ENCODE measurements at regions not wholly inside any gene's neighbourhood (a gene's known extent, or its start where the extent isn't known, plus 50 kb on each side); places are given as distances from the start of the nearest gene placed in this dataset.

DNA sequence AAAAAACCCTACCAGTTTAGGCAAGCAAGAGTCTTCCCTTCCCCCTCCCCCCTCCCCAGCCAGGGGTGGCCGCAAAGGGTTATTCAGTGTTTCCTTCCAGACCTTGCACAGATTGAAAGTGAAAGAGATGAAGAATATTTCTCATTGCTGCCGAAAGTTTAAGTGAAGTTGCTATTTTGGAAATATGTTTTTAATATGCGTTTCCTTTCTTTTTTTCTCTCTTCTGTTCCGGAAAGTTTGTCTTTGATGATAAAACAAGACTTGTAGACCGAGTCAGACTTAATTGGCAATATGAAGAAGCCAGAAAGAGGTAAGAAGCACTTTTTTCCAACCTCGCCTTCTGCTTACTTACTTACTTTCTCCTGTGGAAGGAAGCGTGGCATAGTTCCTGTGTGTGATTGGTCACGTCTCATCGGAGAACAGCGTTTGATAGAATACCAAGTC lies 58.5 kb upstream of the CLCN4 start:
- no peak overlapping the region for H3K4me3 ChIP-seq (ENCODE audit: low read depth, poor library complexity, severe bottlenecking)
- no peak for DNase-seq (ENCODE audit: low spot score in 2 of 2)
- intact Hi-C loops (cut with DNase I; ENCODE audit: low total_unique reads): no loop called here
- no peak for TF ChIP-seq POLR2A (IDR thresholded peaks at IDR 0.05)
- TF ChIP-seq, protein P1, sequence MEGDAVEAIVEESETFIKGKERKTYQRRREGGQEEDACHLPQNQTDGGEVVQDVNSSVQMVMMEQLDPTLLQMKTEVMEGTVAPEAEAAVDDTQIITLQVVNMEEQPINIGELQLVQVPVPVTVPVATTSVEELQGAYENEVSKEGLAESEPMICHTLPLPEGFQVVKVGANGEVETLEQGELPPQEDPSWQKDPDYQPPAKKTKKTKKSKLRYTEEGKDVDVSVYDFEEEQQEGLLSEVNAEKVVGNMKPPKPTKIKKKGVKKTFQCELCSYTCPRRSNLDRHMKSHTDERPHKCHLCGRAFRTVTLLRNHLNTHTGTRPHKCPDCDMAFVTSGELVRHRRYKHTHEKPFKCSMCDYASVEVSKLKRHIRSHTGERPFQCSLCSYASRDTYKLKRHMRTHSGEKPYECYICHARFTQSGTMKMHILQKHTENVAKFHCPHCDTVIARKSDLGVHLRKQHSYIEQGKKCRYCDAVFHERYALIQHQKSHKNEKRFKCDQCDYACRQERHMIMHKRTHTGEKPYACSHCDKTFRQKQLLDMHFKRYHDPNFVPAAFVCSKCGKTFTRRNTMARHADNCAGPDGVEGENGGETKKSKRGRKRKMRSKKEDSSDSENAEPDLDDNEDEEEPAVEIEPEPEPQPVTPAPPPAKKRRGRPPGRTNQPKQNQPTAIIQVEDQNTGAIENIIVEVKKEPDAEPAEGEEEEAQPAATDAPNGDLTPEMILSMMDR (IDR thresholded peaks at IDR 0.05): no peak
- 51 to 60% methylated on average over 10 of the region's 10 CpGs for WGBS, 2 donors

DNA sequence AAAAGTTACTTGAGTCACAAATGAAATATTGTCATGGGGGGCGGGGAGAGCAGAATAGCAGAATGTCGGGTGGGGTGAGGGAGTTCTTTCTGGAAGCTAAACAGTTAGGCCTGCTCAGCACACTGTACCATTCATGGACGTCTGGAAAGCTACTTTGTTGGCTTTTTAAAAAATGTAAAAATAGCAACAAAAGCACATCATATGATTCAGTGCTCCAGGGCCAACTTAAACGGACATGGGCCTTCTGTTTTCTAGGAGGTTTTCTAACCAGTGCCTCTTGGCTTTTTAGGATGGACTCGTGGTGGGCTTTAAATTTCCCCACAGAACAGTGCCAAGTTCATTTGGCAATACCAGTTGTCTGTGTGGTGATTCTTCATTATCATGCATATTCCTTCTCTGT lies 57.4 kb upstream of the CLCN4 start:
- intact Hi-C loops (cut with DNase I; ENCODE audit: low total_unique reads): no loop called here
- TF ChIP-seq, protein P1 (IDR thresholded peaks at IDR 0.05): no peak
- TF ChIP-seq POLR2A (IDR thresholded peaks at IDR 0.05): no peak
- 39 to 41% methylated on average over 5 of the region's 5 CpGs for WGBS, 2 donors
- H3K4me3 ChIP-seq (ENCODE audit: low read depth, poor library complexity, severe bottlenecking): no peak overlapping the region
- no peak for DNase-seq (ENCODE audit: low spot score in 2 of 2)

DNA sequence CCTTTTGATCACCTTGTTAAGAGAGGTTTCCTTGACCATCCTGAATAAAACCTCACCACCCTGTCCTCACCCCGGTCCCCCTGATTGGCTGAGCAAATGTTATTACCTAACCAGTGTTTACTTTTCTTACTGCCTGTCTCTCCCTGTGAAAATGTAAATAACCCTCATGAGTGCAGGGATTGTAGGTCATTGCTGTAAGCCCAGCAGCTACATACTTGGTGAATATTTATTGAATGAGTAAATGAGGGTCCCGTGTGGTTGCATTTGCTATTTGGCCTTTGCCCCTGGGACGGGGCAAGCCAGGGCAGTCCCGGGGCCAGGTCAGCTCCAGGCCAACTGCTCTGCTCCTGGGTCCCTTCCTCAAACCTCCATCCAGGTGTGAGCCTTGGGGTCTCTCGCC lies 55.5 kb upstream of the CLCN4 start:
- DNase-seq (ENCODE audit: low spot score in 2 of 2): no peak

DNA sequence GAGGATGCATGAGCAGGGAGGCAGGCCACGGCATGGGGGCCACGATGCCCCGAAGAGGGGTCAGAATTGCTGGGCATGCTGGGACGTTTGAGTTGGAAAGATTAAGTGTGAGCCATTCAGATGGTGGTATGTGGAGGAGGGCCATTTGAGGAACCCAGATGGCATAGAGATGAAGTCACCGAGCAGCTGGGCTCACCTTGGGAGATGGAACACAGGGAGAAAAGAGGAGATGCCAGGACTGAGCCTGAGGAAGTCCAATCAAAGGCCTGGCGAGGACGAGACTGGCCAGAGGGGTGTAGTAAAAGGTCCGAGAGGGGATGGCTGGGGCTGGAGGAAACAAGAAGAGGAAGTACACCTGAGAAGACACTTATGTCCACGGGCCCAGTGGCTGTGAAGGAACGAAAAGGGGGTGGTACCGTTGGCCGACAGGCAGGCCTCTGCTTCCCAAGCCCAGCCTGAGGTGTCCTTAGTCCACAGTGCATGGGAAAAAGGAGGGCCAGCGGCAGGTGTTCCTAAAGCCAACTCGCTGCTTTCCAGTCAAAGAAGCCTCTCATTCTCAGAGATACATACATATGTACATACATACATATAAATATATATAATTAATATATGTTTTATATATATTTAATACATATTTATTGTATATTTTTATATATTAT lies 54.6 kb upstream of the CLCN4 start:
- intact Hi-C loops (cut with DNase I; ENCODE audit: low total_unique reads): no loop called here
- TF ChIP-seq, protein P1 (IDR thresholded peaks at IDR 0.05): no peak
- TF ChIP-seq POLR2A (IDR thresholded peaks at IDR 0.05): no peak
- no peak for DNase-seq (ENCODE audit: low spot score in 2 of 2)
- WGBS, 2 donors: 86 to 94% methylated on average over 14 of the region's 14 CpGs
- H3K4me3 ChIP-seq (ENCODE audit: low read depth, poor library complexity, severe bottlenecking): no peak overlapping the region

More for the DNA sequence above, 55.5 kb upstream of the CLCN4 start:
- intact Hi-C loops (cut with DNase I; ENCODE audit: low total_unique reads): no loop called here
- 92 to 94% methylated on average over 5 of the region's 5 CpGs for WGBS, 2 donors
- H3K4me3 ChIP-seq (ENCODE audit: low read depth, poor library complexity, severe bottlenecking): no peak overlapping the region
- TF ChIP-seq, protein P1 (IDR thresholded peaks at IDR 0.05): no peak
- TF ChIP-seq POLR2A (IDR thresholded peaks at IDR 0.05): no peak

DNA sequence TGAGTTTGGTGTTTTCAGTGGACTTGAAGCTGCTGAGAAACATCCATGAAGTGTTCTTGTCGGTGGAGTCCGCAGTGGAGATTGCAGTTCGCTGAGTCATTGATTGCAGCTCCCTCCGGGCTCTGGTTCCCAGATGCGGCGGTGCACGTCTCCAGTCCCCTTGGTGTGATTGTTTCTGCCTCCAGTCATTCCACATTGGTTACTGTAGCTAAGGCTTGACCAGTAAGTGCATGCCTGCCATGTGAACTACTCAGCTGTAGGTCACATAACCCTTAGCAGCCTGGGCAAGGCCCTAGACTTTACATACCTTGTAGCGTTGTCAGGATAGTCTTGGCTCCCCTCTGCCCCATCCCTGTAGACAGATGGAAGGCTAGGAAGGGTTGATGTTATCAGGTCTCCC lies 53.8 kb upstream of the CLCN4 start:
- intact Hi-C loops (cut with DNase I; ENCODE audit: low total_unique reads): no loop called here
- no peak for TF ChIP-seq POLR2A (IDR thresholded peaks at IDR 0.05)
- TF ChIP-seq, protein P1 (IDR thresholded peaks at IDR 0.05): no peak
- 86 to 91% methylated on average over 8 of the region's 8 CpGs for WGBS, 2 donors
- no peak for DNase-seq (ENCODE audit: low spot score in 2 of 2)
- H3K4me3 ChIP-seq (ENCODE audit: low read depth, poor library complexity, severe bottlenecking): no peak overlapping the region

Data from lower leg skin (tissue), 4 donors.